SK-N-MC (cell line): ENCODE measurements at regions not wholly inside any gene's neighbourhood (a gene's known extent, or its start where the extent isn't known, plus 50 kb on each side); places are given as distances from the start of the nearest gene placed in this dataset.

ENCODE experiments used
- DNase-seq: peaks from one replicate; pipeline ENCODE4 v3.0.0-alpha.2; 2011; ENCODE audit warnings: low read depth, low spot score
- H3K27ac ChIP-seq: fragments of 200-600 bp; sonication (generic); 2 replicates; pipeline ENCODE4 v1.5.1; 2016; ENCODE audit warnings: mixed run types
- H3K36me3 ChIP-seq: fragments of 200-600 bp; sonication (generic); 2 replicates; pipeline ENCODE4 v1.6.1; 2017; ENCODE audit warnings: antibody characterized with exemption, low read length, mixed read lengths; ENCODE audit not compliant: insufficient read depth
- H3K4me3 ChIP-seq: fragments of 200-600 bp; sonication (generic); 2 replicates; pipeline ENCODE4 v1.5.1; 2016
- H3K9ac ChIP-seq: fragments of 200-600 bp; sonication (generic); 2 replicates; pipeline ENCODE4 v1.8.0; 2017; ENCODE audit warnings: mixed run types, mixed read lengths; ENCODE audit not compliant: insufficient read length
- H3K9me3 ChIP-seq: fragments of 200-600 bp; sonication (generic); 2 replicates; pipeline ENCODE4 v1.6.1; 2017; ENCODE audit warnings: low read depth, mild to moderate bottlenecking, antibody characterized with exemption, low read length, moderate library complexity, mixed read lengths
- EZH2 ChIP-seq: fragments of 200-600 bp; sonication (generic); IDR thresholded peaks from one replicate; pipeline ENCODE4 v1.6.1; 2017; ENCODE audit warnings: antibody characterized with exemption
- FOXP2 ChIP-seq: optimal IDR thresholded peaks from 2 replicates; pipeline ENCODE3; 2011; ENCODE audit warnings: mild to moderate bottlenecking, moderate library complexity; ENCODE audit not compliant: insufficient read depth; ENCODE audit errors: extremely low read length, control extremely low read depth
- POLR2AphosphoS5 ChIP-seq: IDR thresholded peaks from 2 replicates; pipeline ENCODE4 v1.6.1; 2012; ENCODE audit warnings: mild to moderate bottlenecking, low read depth, low read length, borderline replicate concordance

GRCh38 chr9:107540164-107540561, 50.6 kb upstream of the KLF4 start:
- Histone ChIP-seq H3K27ac (no peak overlapping the region), H3K36me3 (no peaks in the 10 kb centered on the region), H3K9ac (no peak overlapping the region), H3K4me3 (no peak overlapping the region), H3K9me3 (no peaks in the 10 kb centered on the region)
- DNase-seq = no peak
- TF ChIP-seq EZH2 = no peak
- TF ChIP-seq POLR2AphosphoS5 = no peak
- TF ChIP-seq FOXP2 = no peak

GRCh38 chr9:107539427-107540163, 50.0 kb upstream of the KLF4 start:
- Histone ChIP-seq H3K4me3 (no peak overlapping the region), H3K9ac (no peak overlapping the region), H3K9me3 (no peaks in the 10 kb centered on the region), H3K36me3 (no peaks in the 10 kb centered on the region), H3K27ac (no peak overlapping the region)
- DNase-seq = no peak
- TF ChIP-seq FOXP2 (no peak), POLR2AphosphoS5 (no peak), EZH2 (no peak)
